ENCODE measurements at regions not wholly inside any gene's neighbourhood (a gene's known extent, or its start where the extent isn't known, plus 50 kb on each side); places are given as distances from the start of the nearest gene placed in this dataset.

GRCh38 chr6:114987281-114987680 is 644.5 kb upstream of the HS3ST5 start:
- H3K4me3 ChIP-seq (replicated peaks in 1 of 2; ENCODE audit: low read depth in 2 of 2, low read length in 2 of 2) = no peak overlapping the region
- no peak for DNase-seq (ENCODE audit: low read depth in 2 of 2)

GRCh38 chr6:114955363-114955762 is 612.5 kb upstream of the HS3ST5 start:
- no peak for TF ChIP-seq CTCF (IDR thresholded peaks at IDR 0.05; ENCODE audit: low read depth, low read length)
- H3K4me3 ChIP-seq (replicated peaks in 1 of 2; ENCODE audit: low read depth in 2 of 2, low read length in 2 of 2) = no peak overlapping the region
- no peak for DNase-seq (ENCODE audit: low read depth in 2 of 2)

More at GRCh38 chr6:114987281-114987680, 644.5 kb upstream of the HS3ST5 start:
- TF ChIP-seq CTCF (IDR thresholded peaks at IDR 0.05; ENCODE audit: low read depth, low read length) = no peak

GRCh38 chr6:114952229-114952628 is 609.4 kb upstream of the HS3ST5 start:
- no peak for TF ChIP-seq CTCF (IDR thresholded peaks at IDR 0.05; ENCODE audit: low read depth, low read length)
- H3K4me3 ChIP-seq (replicated peaks in 1 of 2; ENCODE audit: low read depth in 2 of 2, low read length in 2 of 2) = no peak overlapping the region
- DNase-seq (ENCODE audit: low read depth in 2 of 2) = no peak

DNA sequence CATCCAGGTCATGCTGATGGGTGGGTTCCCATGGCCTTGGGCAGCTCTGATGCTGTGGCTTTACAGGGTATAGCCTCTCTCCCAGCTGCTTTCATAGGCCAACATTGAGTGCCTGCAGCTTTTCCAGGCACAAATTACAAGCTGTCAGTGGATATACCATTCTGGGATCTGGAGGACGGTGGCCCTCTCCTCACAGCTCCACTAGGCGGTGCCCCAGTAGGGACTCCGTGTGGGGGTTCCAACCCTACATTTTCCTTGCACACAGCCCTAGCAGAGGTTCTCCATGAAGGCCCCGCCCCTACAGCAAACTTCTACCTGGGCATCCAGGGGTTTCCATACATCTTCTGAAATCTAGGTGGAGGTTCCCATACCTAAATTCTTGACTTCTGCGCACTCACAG is 602.6 kb upstream of the HS3ST5 start:
- no peak for TF ChIP-seq CTCF (IDR thresholded peaks at IDR 0.05; ENCODE audit: low read depth, low read length)
- DNase-seq (ENCODE audit: low read depth in 2 of 2) = no peak
- no peak overlapping the region for H3K4me3 ChIP-seq (replicated peaks in 1 of 2; ENCODE audit: low read depth in 2 of 2, low read length in 2 of 2)

GRCh38 chr6:114941078-114941477 is 598.3 kb upstream of the HS3ST5 start:
- no peak for DNase-seq (ENCODE audit: low read depth in 2 of 2)
- TF ChIP-seq CTCF (IDR thresholded peaks at IDR 0.05; ENCODE audit: low read depth, low read length) = no peak
- no peak overlapping the region for H3K4me3 ChIP-seq (replicated peaks in 1 of 2; ENCODE audit: low read depth in 2 of 2, low read length in 2 of 2)

- no peak overlapping the region for H3K4me3 ChIP-seq (replicated peaks in 1 of 2; ENCODE audit: low read depth in 2 of 2, low read length in 2 of 2)
- TF ChIP-seq CTCF (IDR thresholded peaks at IDR 0.05; ENCODE audit: low read depth, low read length) = no peak
- no peak for DNase-seq (ENCODE audit: low read depth in 2 of 2)
These were observed 597.4 kb upstream of the HS3ST5 start for GRCh38 chr6:114940181-114940580.

GRCh38 chr6:114939630-114940029 is 596.8 kb upstream of the HS3ST5 start:
- DNase-seq (ENCODE audit: low read depth in 2 of 2) = no peak
- H3K4me3 ChIP-seq (replicated peaks in 1 of 2; ENCODE audit: low read depth in 2 of 2, low read length in 2 of 2) = no peak overlapping the region
- no peak for TF ChIP-seq CTCF (IDR thresholded peaks at IDR 0.05; ENCODE audit: low read depth, low read length)

All from cardiac fibroblast (primary cell).